ENCODE measurements at regions not wholly inside any gene's neighbourhood (a gene's known extent, or its start where the extent isn't known, plus 50 kb on each side); places are given as distances from the start of the nearest gene placed in this dataset.

DNA sequence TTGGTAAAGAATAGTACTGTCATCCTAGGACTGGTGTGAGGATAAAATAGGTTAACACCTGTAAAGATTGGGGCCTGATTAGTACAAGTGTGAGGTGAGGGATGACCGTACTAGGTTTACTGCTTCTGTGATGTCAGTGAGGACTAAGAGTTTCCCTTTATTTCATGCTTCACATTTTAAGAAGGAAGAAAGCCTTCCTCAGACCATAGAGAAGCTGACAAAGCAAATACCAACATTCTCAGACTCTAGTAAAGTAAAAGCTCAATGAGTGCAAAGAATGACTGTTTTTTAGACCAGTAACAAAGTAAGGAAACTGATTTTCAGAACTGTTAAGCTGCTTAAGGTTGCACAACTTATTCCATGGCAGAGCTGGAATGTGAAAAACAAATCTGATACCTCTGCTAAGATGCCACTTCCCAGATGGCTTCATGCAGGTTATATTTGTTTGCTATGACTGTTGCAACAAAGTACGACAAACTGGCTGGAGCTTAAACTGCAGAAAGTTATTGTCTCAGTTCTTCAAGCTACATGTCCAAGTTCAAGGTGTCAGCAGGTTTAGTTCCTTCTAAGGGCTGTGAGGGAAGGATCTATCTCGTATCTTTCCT, 354.9 kb downstream of the RSL24D1 start:
- WGBS = 94% methylated on average over 3 of the region's 3 CpGs
- no peak for DNase-seq (ENCODE audit: low read depth in 6 of 9, low spot score in 9 of 9)
- Histone ChIP-seq H3K27ac (ENCODE audit: low read depth in 1 of 2, low read length in 1 of 2) (no peak overlapping the region), H3K9me3 (ENCODE audit: control insufficient read depth in 2 of 2, insufficient read depth in 1 of 2, low read length in 1 of 2) (no peaks in the 10 kb centered on the region), H3K4me1 (ENCODE audit: control insufficient read depth in 2 of 2, insufficient read depth in 2 of 2, low read length in 2 of 2) (no peaks in the 10 kb centered on the region), H3K27me3 (ENCODE audit: control insufficient read depth in 2 of 2, insufficient read depth in 1 of 2, low read length in 1 of 2) (no peaks in the 10 kb centered on the region), H3K4me3 (ENCODE audit: low read length in 2 of 2) (no peak overlapping the region), H3K36me3 (ENCODE audit: control insufficient read depth in 2 of 2, insufficient read depth in 2 of 2, low read length in 1 of 2) (no peaks in the 10 kb centered on the region)

DNA sequence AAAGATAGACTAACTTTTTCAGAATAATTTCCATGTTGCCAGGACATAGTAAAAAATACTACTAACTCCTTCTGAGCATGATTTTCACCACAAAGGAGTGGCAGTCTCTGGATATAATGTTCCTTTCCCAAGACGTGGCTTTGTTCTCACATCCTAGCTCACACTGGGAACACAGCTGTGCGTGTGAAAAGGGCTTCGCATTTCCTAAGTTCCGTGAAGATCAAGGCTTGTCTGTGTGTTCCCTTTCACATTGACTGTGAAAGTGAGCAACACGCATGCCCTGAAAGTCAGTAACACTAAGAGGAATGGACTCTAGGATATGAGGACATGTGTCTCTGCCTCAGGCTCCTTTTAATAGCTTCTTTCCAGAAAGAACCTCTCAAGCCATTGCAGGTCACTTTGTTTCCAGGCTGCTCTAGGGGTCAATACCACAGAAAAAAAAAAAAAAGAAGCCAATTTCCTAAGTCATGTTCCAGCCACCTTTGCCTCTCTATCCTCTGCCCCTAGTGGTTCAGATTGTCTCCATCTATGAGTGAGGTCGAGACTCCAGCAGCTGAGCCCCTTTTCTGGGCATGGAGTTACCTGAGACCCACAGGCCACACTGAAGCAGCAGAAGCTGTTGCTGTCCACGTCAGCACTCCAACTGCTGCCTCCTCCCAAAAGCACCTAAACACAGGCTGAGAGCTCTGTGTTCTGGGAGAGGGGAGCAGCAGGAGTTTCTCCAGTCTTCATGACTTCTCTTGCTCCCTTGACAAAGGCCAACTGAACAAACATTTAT, 355.9 kb downstream of the RSL24D1 start:
- H3K27ac ChIP-seq (ENCODE audit: low read depth in 1 of 2, low read length in 1 of 2) = no peak overlapping the region
- H3K4me1 ChIP-seq (ENCODE audit: control insufficient read depth in 2 of 2, insufficient read depth in 2 of 2, low read length in 2 of 2) = no peaks in the 10 kb centered on the region
- no peak for DNase-seq (ENCODE audit: low read depth in 6 of 9, low spot score in 9 of 9)
- H3K27me3 ChIP-seq (ENCODE audit: control insufficient read depth in 2 of 2, insufficient read depth in 1 of 2, low read length in 1 of 2) = no peaks in the 10 kb centered on the region
- no peaks in the 10 kb centered on the region for H3K36me3 ChIP-seq (ENCODE audit: control insufficient read depth in 2 of 2, insufficient read depth in 2 of 2, low read length in 1 of 2)
- 93% methylated on average over 7 of the region's 7 CpGs for WGBS
- no peak overlapping the region for H3K4me3 ChIP-seq (ENCODE audit: low read length in 2 of 2)
- H3K9me3 ChIP-seq (ENCODE audit: control insufficient read depth in 2 of 2, insufficient read depth in 1 of 2, low read length in 1 of 2) = no peaks in the 10 kb centered on the region

DNA sequence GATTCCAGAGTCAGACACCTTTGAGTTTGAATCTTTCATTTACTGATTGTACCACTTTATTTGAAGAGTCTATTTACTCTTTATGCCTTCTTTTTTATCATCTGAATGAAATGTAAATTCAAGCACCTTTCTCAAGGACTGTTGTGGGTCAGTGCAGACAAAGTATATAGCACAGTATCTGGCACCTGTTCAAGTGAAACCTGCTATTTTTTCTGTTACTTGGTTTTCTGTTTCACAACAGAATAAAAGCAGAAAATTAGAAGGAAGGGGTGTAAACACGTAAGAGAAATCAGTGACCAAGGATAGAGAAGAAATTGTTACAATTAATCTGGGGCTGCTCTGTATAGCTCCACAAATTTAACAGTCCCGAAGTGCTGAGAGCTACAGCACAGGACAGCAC, 357.4 kb downstream of the RSL24D1 start:
- DNase-seq (ENCODE audit: low read depth in 6 of 9, low spot score in 9 of 9) = no peak
- H3K36me3 ChIP-seq (ENCODE audit: control insufficient read depth in 2 of 2, insufficient read depth in 2 of 2, low read length in 1 of 2) = no peaks in the 10 kb centered on the region
- no peak overlapping the region for H3K4me3 ChIP-seq (ENCODE audit: low read length in 2 of 2)
- no peaks in the 10 kb centered on the region for H3K9me3 ChIP-seq (ENCODE audit: control insufficient read depth in 2 of 2, insufficient read depth in 1 of 2, low read length in 1 of 2)
- no peaks in the 10 kb centered on the region for H3K4me1 ChIP-seq (ENCODE audit: control insufficient read depth in 2 of 2, insufficient read depth in 2 of 2, low read length in 2 of 2)
- H3K27me3 ChIP-seq (ENCODE audit: control insufficient read depth in 2 of 2, insufficient read depth in 1 of 2, low read length in 1 of 2) = no peaks in the 10 kb centered on the region
- no peak overlapping the region for H3K27ac ChIP-seq (ENCODE audit: low read depth in 1 of 2, low read length in 1 of 2)
- WGBS = 88% methylated on average over 2 of the region's 2 CpGs

DNA sequence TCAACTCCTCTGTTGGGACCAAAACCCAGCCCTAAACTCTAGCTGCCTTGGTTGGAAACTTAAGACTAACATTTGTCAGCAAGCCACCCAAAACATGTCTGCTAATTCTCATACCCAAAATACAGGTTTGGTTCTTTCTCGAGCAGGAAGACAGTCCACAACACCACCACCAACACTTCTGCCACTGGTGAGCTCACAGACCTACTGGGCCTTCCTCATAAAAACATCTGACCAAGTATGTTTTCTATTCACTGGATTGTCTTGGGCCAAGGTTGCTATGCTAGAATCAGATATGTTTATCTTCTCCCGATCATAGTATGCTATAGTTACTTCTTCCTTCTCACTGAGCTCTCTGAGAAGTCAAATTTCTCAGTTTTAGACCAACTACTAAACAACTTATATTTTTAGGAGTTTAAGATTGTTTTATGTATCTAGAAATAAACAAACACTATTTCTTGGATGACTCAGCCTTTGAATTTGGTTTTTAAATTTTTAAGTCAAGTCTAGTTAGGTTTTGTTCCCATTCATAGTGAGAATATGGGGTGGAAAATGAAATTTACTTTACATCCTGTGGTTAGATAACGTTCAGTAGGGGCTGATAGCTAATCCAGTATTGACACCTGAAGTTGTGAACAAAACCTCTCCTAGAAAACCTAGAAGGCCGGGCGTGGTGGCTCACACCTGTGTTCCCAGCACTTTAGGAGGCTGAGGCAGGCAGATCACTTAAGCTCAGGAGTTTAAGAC, 360.5 kb downstream of the RSL24D1 start:
- WGBS = 90% methylated on average over 5 of the region's 5 CpGs

DNA sequence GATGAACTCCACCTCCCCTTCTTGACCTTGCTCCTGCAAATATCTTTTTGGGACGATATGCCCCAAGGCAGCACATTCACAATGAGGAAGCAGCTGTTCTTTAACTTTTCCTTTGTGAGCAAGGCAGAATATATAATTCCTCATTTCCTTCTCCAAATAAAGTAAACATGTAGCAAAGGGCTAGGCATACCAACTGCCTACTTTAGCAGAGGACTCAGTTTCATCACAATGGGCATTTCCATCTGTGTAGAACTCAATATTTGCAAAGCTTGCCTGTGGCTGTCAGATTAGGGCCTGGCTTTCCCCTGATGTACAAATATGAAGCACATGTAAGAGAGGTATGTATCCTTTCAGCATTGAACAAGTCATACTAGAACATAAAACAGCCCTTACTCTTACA, 366.9 kb downstream of the RSL24D1 start:
- no peak for DNase-seq (ENCODE audit: low read depth in 6 of 9, low spot score in 9 of 9)
- WGBS = 28% methylated on average over 1 of the region's 1 CpG
- H3K27me3 ChIP-seq (ENCODE audit: control insufficient read depth in 2 of 2, insufficient read depth in 1 of 2, low read length in 1 of 2) = no peaks in the 10 kb centered on the region
- H3K36me3 ChIP-seq (ENCODE audit: control insufficient read depth in 2 of 2, insufficient read depth in 2 of 2, low read length in 1 of 2) = no peaks in the 10 kb centered on the region
- no peak overlapping the region for H3K27ac ChIP-seq (ENCODE audit: low read depth in 1 of 2, low read length in 1 of 2)
- H3K4me1 ChIP-seq (ENCODE audit: control insufficient read depth in 2 of 2, insufficient read depth in 2 of 2, low read length in 2 of 2) = no peaks in the 10 kb centered on the region
- H3K9me3 ChIP-seq (ENCODE audit: control insufficient read depth in 2 of 2, insufficient read depth in 1 of 2, low read length in 1 of 2) = no peaks in the 10 kb centered on the region
- no peak overlapping the region for H3K4me3 ChIP-seq (ENCODE audit: low read length in 2 of 2)

More for the DNA sequence above, 360.5 kb downstream of the RSL24D1 start:
- H3K27me3 ChIP-seq (ENCODE audit: control insufficient read depth in 2 of 2, insufficient read depth in 1 of 2, low read length in 1 of 2) = no peaks in the 10 kb centered on the region
- H3K27ac ChIP-seq (ENCODE audit: low read depth in 1 of 2, low read length in 1 of 2) = no peak overlapping the region
- no peak overlapping the region for H3K4me3 ChIP-seq (ENCODE audit: low read length in 2 of 2)
- no peak for DNase-seq (ENCODE audit: low read depth in 6 of 9, low spot score in 9 of 9)
- no peaks in the 10 kb centered on the region for H3K36me3 ChIP-seq (ENCODE audit: control insufficient read depth in 2 of 2, insufficient read depth in 2 of 2, low read length in 1 of 2)
- H3K4me1 ChIP-seq (ENCODE audit: control insufficient read depth in 2 of 2, insufficient read depth in 2 of 2, low read length in 2 of 2) = no peaks in the 10 kb centered on the region
- H3K9me3 ChIP-seq (ENCODE audit: control insufficient read depth in 2 of 2, insufficient read depth in 1 of 2, low read length in 1 of 2) = no peaks in the 10 kb centered on the region

DNA sequence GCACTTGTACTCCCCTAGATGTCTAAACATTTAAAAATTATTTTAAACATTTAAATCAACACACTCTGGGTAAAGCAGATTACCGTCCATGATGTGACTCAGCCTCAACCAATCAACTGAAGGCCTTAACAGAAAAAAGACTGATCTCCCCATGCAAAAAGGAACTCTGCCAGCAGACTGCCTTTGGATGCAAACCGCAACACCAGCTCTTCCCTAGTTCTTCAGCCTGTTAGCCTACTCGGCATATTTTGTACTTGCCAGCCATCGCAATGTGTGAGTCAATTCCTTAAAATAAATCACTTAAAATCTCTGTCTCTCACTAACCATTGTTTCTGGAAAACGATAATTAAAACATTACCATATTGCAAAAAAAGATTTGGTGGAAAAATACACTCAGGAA, 375.9 kb downstream of the RSL24D1 start:
- Histone ChIP-seq H3K4me1 (ENCODE audit: control insufficient read depth in 2 of 2, insufficient read depth in 2 of 2, low read length in 2 of 2) (no peaks in the 10 kb centered on the region), H3K27me3 (ENCODE audit: control insufficient read depth in 2 of 2, insufficient read depth in 1 of 2, low read length in 1 of 2) (no peaks in the 10 kb centered on the region), H3K4me3 (ENCODE audit: low read length in 2 of 2) (no peak overlapping the region), H3K36me3 (ENCODE audit: control insufficient read depth in 2 of 2, insufficient read depth in 2 of 2, low read length in 1 of 2) (no peaks in the 10 kb centered on the region), H3K9me3 (ENCODE audit: control insufficient read depth in 2 of 2, insufficient read depth in 1 of 2, low read length in 1 of 2) (no peaks in the 10 kb centered on the region), H3K27ac (ENCODE audit: low read depth in 1 of 2, low read length in 1 of 2) (no peak overlapping the region)
- 96% methylated on average over 5 of the region's 5 CpGs for WGBS
- no peak for DNase-seq (ENCODE audit: low read depth in 6 of 9, low spot score in 9 of 9)

DNA sequence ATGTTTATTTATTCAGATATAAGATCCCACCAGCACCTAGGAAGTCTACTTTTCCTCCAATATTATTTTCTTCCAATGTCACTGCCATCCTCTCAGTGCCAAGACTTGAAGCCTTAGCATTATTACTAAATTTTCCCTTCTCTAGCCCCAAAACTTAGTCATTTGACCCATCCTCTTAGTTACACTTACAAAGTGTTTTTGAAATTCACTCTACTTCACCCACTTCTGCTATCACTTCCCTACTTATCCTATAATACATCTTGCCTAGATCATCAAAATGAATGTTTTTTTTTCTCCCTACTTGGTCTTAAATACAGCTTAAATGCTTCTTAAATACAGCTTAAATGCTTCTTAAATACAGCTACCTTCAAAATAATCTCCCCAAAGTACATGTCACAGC, 376.6 kb downstream of the RSL24D1 start:
- Histone ChIP-seq H3K27me3 (ENCODE audit: control insufficient read depth in 2 of 2, insufficient read depth in 1 of 2, low read length in 1 of 2) (no peaks in the 10 kb centered on the region), H3K36me3 (ENCODE audit: control insufficient read depth in 2 of 2, insufficient read depth in 2 of 2, low read length in 1 of 2) (no peaks in the 10 kb centered on the region), H3K27ac (ENCODE audit: low read depth in 1 of 2, low read length in 1 of 2) (no peak overlapping the region), H3K4me1 (ENCODE audit: control insufficient read depth in 2 of 2, insufficient read depth in 2 of 2, low read length in 2 of 2) (no peaks in the 10 kb centered on the region), H3K9me3 (ENCODE audit: control insufficient read depth in 2 of 2, insufficient read depth in 1 of 2, low read length in 1 of 2) (no peaks in the 10 kb centered on the region), H3K4me3 (ENCODE audit: low read length in 2 of 2) (no peak overlapping the region)
- no peak for DNase-seq (ENCODE audit: low read depth in 6 of 9, low spot score in 9 of 9)

DNA sequence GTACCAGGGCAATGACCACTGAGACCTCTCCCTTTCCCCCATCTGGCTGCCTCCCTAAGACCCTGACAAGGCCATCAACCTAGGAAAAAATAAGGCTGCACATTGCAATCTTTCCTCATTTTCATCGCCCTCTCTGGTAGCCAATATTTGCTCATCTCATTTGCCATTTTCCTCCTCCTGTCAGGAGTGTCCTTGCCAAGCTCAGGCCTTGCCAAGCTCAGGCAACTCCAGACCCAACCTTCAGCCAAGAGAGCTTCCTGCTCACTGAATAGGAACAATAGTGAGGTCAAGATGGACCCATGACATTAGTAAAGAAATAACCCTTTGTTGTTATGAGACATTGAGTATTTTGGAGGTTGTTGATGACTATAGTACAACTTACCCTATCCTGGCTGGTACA, 380.3 kb downstream of the RSL24D1 start:
- DNase-seq (ENCODE audit: low read depth in 6 of 9, low spot score in 9 of 9) = no peak
- Histone ChIP-seq H3K9me3 (ENCODE audit: control insufficient read depth in 2 of 2, insufficient read depth in 1 of 2, low read length in 1 of 2) (no peaks in the 10 kb centered on the region), H3K27me3 (ENCODE audit: control insufficient read depth in 2 of 2, insufficient read depth in 1 of 2, low read length in 1 of 2) (no peaks in the 10 kb centered on the region), H3K4me3 (ENCODE audit: low read length in 2 of 2) (no peak overlapping the region), H3K27ac (ENCODE audit: low read depth in 1 of 2, low read length in 1 of 2) (no peak overlapping the region), H3K4me1 (ENCODE audit: control insufficient read depth in 2 of 2, insufficient read depth in 2 of 2, low read length in 2 of 2) (no peaks in the 10 kb centered on the region), H3K36me3 (ENCODE audit: control insufficient read depth in 2 of 2, insufficient read depth in 2 of 2, low read length in 1 of 2) (no peaks in the 10 kb centered on the region)
- 93% methylated on average over 1 of the region's 1 CpG for WGBS

DNA sequence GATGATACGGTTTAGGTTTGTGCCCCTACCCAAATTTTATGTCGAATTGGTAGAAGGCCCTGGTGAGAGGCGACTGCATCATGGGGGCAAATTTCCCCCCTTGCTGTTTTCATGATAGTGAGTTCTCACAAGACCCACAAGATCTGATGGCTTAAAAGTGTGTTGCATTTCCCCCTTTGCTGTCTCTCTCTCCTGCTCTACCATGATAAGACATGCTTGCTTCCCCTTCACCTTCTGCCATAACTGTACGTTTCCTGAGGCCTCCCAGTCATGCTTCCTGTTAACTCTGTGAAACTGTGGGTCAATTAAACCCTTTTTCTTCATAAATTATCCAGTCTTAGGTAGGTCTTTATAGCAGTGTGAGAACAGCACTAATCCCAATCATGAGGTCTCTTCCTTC, 381.2 kb downstream of the RSL24D1 start:
- Histone ChIP-seq H3K27me3 (ENCODE audit: control insufficient read depth in 2 of 2, insufficient read depth in 1 of 2, low read length in 1 of 2) (no peaks in the 10 kb centered on the region), H3K4me3 (ENCODE audit: low read length in 2 of 2) (no peak overlapping the region), H3K27ac (ENCODE audit: low read depth in 1 of 2, low read length in 1 of 2) (no peak overlapping the region), H3K9me3 (ENCODE audit: control insufficient read depth in 2 of 2, insufficient read depth in 1 of 2, low read length in 1 of 2) (no peaks in the 10 kb centered on the region), H3K4me1 (ENCODE audit: control insufficient read depth in 2 of 2, insufficient read depth in 2 of 2, low read length in 2 of 2) (no peaks in the 10 kb centered on the region), H3K36me3 (ENCODE audit: control insufficient read depth in 2 of 2, insufficient read depth in 2 of 2, low read length in 1 of 2) (no peaks in the 10 kb centered on the region)
- no peak for DNase-seq (ENCODE audit: low read depth in 6 of 9, low spot score in 9 of 9)
- WGBS = 65% methylated on average over 4 of the region's 4 CpGs
